ENCODE measurements at regions not wholly inside any gene's neighbourhood (a gene's known extent, or its start where the extent isn't known, plus 50 kb on each side); places are given as distances from the start of the nearest gene placed in this dataset.

DNA sequence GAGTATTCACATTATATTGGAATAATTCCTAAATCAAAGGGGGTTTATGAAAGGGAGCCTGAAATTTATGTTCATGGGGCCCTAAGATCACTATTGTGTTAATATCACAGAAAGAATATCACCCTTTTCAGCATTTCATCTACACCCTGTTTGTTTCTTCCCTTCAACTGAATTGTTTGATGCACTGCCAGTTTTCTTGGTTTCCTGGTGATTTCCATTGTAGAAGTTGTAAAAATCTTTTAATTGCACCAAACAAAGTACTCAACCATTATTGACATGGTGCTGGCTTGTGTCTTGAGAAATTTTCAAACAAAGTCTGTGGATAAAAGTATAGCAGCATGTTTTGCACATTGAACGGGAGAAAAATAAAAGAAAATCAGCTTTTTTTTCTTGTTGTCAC is 154.8 kb upstream of the PRKD1 start:
- TF ChIP-seq, protein P1, sequence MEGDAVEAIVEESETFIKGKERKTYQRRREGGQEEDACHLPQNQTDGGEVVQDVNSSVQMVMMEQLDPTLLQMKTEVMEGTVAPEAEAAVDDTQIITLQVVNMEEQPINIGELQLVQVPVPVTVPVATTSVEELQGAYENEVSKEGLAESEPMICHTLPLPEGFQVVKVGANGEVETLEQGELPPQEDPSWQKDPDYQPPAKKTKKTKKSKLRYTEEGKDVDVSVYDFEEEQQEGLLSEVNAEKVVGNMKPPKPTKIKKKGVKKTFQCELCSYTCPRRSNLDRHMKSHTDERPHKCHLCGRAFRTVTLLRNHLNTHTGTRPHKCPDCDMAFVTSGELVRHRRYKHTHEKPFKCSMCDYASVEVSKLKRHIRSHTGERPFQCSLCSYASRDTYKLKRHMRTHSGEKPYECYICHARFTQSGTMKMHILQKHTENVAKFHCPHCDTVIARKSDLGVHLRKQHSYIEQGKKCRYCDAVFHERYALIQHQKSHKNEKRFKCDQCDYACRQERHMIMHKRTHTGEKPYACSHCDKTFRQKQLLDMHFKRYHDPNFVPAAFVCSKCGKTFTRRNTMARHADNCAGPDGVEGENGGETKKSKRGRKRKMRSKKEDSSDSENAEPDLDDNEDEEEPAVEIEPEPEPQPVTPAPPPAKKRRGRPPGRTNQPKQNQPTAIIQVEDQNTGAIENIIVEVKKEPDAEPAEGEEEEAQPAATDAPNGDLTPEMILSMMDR (IDR thresholded peaks at IDR 0.05; ENCODE audit: borderline replicate concordance, extremely low read depth, insufficient read depth), result no peak
- no peaks in the 10 kb centered on the region for H3K4me1 ChIP-seq (ENCODE audit: control insufficient read depth in 2 of 3, insufficient read depth in 2 of 3, low read depth in 1 of 3, low read length in 3 of 3)

DNA sequence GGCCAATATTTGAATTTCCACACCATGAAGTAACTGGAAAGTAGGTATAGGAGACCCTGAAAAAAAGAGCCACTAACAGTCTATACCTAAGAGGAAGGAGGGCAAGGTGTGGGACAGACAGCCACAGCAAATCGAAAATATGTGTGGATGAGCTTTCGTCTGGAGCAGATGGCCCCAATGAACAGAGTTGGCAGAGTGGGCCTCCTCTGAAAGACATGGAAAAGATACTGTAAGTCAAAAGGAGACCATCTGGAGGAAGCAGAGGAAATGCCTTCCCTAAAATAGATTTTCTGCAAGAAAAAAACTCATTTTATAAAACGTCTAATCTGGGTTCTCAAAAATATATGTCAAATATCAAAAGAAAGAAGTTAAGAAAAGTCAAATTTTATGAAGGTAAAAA is 157.2 kb upstream of the PRKD1 start:
- TF ChIP-seq, protein P1 (IDR thresholded peaks at IDR 0.05; ENCODE audit: borderline replicate concordance, extremely low read depth, insufficient read depth), result no peak
- Histone ChIP-seq H3K27ac (ENCODE audit: low read depth in 2 of 2, low read length in 2 of 2) (no peak overlapping the region), H3K9me3 (ENCODE audit: control insufficient read depth in 2 of 3, insufficient read depth in 1 of 3, low read length in 3 of 3) (peaks cover 0 to 10% (median 0%) of the 10 kb centered on the region in 3 donors), H3K36me3 (ENCODE audit: control insufficient read depth in 2 of 3, insufficient read depth in 3 of 3, low read length in 3 of 3) (no peaks in the 10 kb centered on the region), H3K4me1 (ENCODE audit: control insufficient read depth in 2 of 3, insufficient read depth in 2 of 3, low read depth in 1 of 3, low read length in 3 of 3) (no peaks in the 10 kb centered on the region), H3K9ac (ENCODE audit: low read length in 3 of 3) (no peak overlapping the region), H3K27me3 (ENCODE audit: control insufficient read depth, insufficient read depth, low read length) (no peaks in the 10 kb centered on the region), H3K4me3 (ENCODE audit: low read length in 3 of 3) (no peak overlapping the region)
- no peak for FAIRE-seq
- intact Hi-C loops (cut with DNase I), result no loop called here
- DNase-seq, result no peak

More for the DNA sequence above, 154.8 kb upstream of the PRKD1 start:
- FAIRE-seq (no peak), DNase-seq (no peak)
- H3K36me3 ChIP-seq (ENCODE audit: control insufficient read depth in 2 of 3, insufficient read depth in 3 of 3, low read length in 3 of 3), result no peaks in the 10 kb centered on the region
- H3K27ac ChIP-seq (ENCODE audit: low read depth in 2 of 2, low read length in 2 of 2), result no peak overlapping the region
- intact Hi-C loops (cut with DNase I), result no loop called here
- no peak overlapping the region for H3K4me3 ChIP-seq (ENCODE audit: low read length in 3 of 3)
- H3K9ac ChIP-seq (ENCODE audit: low read length in 3 of 3), result no peak overlapping the region
- H3K9me3 ChIP-seq (ENCODE audit: control insufficient read depth in 2 of 3, insufficient read depth in 1 of 3, low read length in 3 of 3), result no peaks in the 10 kb centered on the region
- no peaks in the 10 kb centered on the region for H3K27me3 ChIP-seq (ENCODE audit: control insufficient read depth, insufficient read depth, low read length)

DNA sequence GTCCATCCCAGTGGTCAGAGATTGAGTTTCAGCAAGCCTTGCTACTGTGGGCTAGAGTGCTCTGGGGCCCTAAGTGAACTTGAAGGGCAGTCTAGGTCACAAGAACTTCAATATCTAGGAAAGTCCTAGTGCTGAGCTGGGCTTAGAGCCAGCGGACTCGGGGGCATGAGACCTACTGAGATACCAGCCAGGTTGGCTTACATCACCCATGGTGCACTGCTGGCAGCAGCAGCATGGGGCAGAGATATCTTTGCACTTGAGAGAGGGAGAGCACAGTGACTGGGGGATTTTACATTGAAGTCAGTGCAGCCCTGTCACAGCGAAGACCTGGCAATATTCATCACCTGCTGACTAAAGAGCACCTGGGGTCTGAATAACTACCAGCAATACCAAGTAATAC is 158.3 kb upstream of the PRKD1 start:
- no peaks in the 10 kb centered on the region for H3K4me1 ChIP-seq (ENCODE audit: control insufficient read depth in 2 of 3, insufficient read depth in 2 of 3, low read depth in 1 of 3, low read length in 3 of 3)
- no peaks in the 10 kb centered on the region for H3K27me3 ChIP-seq (ENCODE audit: control insufficient read depth, insufficient read depth, low read length)
- peaks cover 0 to 10% (median 0%) of the 10 kb centered on the region in 3 donors for H3K9me3 ChIP-seq (ENCODE audit: control insufficient read depth in 2 of 3, insufficient read depth in 1 of 3, low read length in 3 of 3)
- TF ChIP-seq, protein P1 (IDR thresholded peaks at IDR 0.05; ENCODE audit: borderline replicate concordance, extremely low read depth, insufficient read depth), result no peak
- no peak for FAIRE-seq
- no peak for DNase-seq
- no peak overlapping the region for H3K27ac ChIP-seq (ENCODE audit: low read depth in 2 of 2, low read length in 2 of 2)
- H3K4me3 ChIP-seq (ENCODE audit: low read length in 3 of 3), result no peak overlapping the region
- H3K9ac ChIP-seq (ENCODE audit: low read length in 3 of 3), result no peak overlapping the region
- intact Hi-C loops (cut with DNase I), result no loop called here
- no peaks in the 10 kb centered on the region for H3K36me3 ChIP-seq (ENCODE audit: control insufficient read depth in 2 of 3, insufficient read depth in 3 of 3, low read length in 3 of 3)

- Histone ChIP-seq H3K4me3 (ENCODE audit: low read length in 3 of 3) (no peak overlapping the region), H3K9me3 (ENCODE audit: control insufficient read depth in 2 of 3, insufficient read depth in 1 of 3, low read length in 3 of 3) (peaks cover 0 to 10% (median 0%) of the 10 kb centered on the region in 3 donors), H3K9ac (ENCODE audit: low read length in 3 of 3) (no peak overlapping the region), H3K4me1 (ENCODE audit: control insufficient read depth in 2 of 3, insufficient read depth in 2 of 3, low read depth in 1 of 3, low read length in 3 of 3) (no peaks in the 10 kb centered on the region), H3K36me3 (ENCODE audit: control insufficient read depth in 2 of 3, insufficient read depth in 3 of 3, low read length in 3 of 3) (no peaks in the 10 kb centered on the region), H3K27me3 (ENCODE audit: control insufficient read depth, insufficient read depth, low read length) (no peaks in the 10 kb centered on the region), H3K27ac (ENCODE audit: low read depth in 2 of 2, low read length in 2 of 2) (no peak overlapping the region)
- DNase-seq (no peak), FAIRE-seq (no peak)
- TF ChIP-seq, protein P1 (IDR thresholded peaks at IDR 0.05; ENCODE audit: borderline replicate concordance, extremely low read depth, insufficient read depth), result no peak
- intact Hi-C loops (cut with DNase I), result no loop called here
These were observed 161.0 kb upstream of the PRKD1 start for GRCh38 chr14:30088620-30089019.
